ENCODE measurements at regions not wholly inside any gene's neighbourhood (a gene's known extent, or its start where the extent isn't known, plus 50 kb on each side); places are given as distances from the start of the nearest gene placed in this dataset.

- no peaks in the 10 kb centered on the region for H3K4me1 ChIP-seq (ENCODE audit: insufficient read depth, low read length, severe bottlenecking)
- no peak overlapping the region for H2AFZ ChIP-seq (ENCODE audit: low read length)
Observed at GRCh38 chr9:108245901-108246300, 609.9 kb downstream of the ACTL7B start.

DNA sequence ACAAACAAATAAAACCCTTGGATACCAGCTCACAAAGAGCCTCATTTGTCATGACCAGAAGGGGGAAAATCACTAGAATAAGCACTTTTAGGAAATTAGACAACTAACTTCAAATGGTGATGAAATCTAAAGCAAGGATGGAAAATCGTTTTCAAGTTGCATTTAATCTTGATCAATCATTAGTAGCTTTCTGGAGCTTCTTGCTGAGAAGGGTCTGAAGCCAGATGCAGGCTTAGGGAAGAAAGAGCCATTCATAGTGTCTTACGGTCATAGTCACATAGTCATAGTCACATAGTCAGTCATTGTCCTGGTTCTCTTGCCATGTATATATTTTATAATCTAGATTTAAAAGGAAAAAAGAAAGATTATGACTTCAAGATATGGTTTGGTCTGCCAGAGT is 610.5 kb downstream of the ACTL7B start:
- Histone ChIP-seq H3K9me2 (ENCODE audit: low read depth, low read length) (no peaks in the 10 kb centered on the region), H3F3A (ENCODE audit: insufficient read depth, low read length) (no peaks in the 10 kb centered on the region), H3K4me3 (ENCODE audit: low read depth, low read length, poor library complexity, severe bottlenecking) (no peak overlapping the region), H4K20me1 (ENCODE audit: insufficient read depth, low read length) (no peaks in the 10 kb centered on the region), H3K9me3 (ENCODE audit: low read length) (no peaks in the 10 kb centered on the region), H3K4me1 (ENCODE audit: insufficient read depth, low read length, severe bottlenecking) (no peaks in the 10 kb centered on the region), H2AFZ (ENCODE audit: low read length) (no peak overlapping the region), H3K36me3 (ENCODE audit: insufficient read depth, low read length) (no peaks in the 10 kb centered on the region), H3K27ac (ENCODE audit: low read depth, low read length, poor library complexity, severe bottlenecking) (no peak overlapping the region), H3K4me2 (ENCODE audit: low read length) (no peak overlapping the region), H3K27me3 (ENCODE audit: insufficient read depth, low read length) (no peaks in the 10 kb centered on the region), H3K79me2 (ENCODE audit: insufficient read depth, low read length) (no peaks in the 10 kb centered on the region), H3K9ac (ENCODE audit: low read length) (no peak overlapping the region)
- no peak for TF ChIP-seq EZH2 (IDR thresholded peaks at IDR 0.05; ENCODE audit: borderline replicate concordance, low read length)
- TF ChIP-seq, protein P1, sequence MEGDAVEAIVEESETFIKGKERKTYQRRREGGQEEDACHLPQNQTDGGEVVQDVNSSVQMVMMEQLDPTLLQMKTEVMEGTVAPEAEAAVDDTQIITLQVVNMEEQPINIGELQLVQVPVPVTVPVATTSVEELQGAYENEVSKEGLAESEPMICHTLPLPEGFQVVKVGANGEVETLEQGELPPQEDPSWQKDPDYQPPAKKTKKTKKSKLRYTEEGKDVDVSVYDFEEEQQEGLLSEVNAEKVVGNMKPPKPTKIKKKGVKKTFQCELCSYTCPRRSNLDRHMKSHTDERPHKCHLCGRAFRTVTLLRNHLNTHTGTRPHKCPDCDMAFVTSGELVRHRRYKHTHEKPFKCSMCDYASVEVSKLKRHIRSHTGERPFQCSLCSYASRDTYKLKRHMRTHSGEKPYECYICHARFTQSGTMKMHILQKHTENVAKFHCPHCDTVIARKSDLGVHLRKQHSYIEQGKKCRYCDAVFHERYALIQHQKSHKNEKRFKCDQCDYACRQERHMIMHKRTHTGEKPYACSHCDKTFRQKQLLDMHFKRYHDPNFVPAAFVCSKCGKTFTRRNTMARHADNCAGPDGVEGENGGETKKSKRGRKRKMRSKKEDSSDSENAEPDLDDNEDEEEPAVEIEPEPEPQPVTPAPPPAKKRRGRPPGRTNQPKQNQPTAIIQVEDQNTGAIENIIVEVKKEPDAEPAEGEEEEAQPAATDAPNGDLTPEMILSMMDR (IDR thresholded peaks at IDR 0.05; ENCODE audit: low read length), result no peak

More at GRCh38 chr9:108245901-108246300, 609.9 kb downstream of the ACTL7B start:
- H3K9ac ChIP-seq (ENCODE audit: low read length), result no peak overlapping the region
- no peaks in the 10 kb centered on the region for H3K79me2 ChIP-seq (ENCODE audit: insufficient read depth, low read length)
- no peaks in the 10 kb centered on the region for H3F3A ChIP-seq (ENCODE audit: insufficient read depth, low read length)
- H3K9me3 ChIP-seq (ENCODE audit: low read length), result no peaks in the 10 kb centered on the region
- H3K36me3 ChIP-seq (ENCODE audit: insufficient read depth, low read length), result no peaks in the 10 kb centered on the region
- H3K9me2 ChIP-seq (ENCODE audit: low read depth, low read length), result no peaks in the 10 kb centered on the region
- H3K4me2 ChIP-seq (ENCODE audit: low read length), result no peak overlapping the region
- no peak overlapping the region for H3K27ac ChIP-seq (ENCODE audit: low read depth, low read length, poor library complexity, severe bottlenecking)
- H4K20me1 ChIP-seq (ENCODE audit: insufficient read depth, low read length), result no peaks in the 10 kb centered on the region
- TF ChIP-seq, protein P1 (IDR thresholded peaks at IDR 0.05; ENCODE audit: low read length), result no peak
- no peak overlapping the region for H3K4me3 ChIP-seq (ENCODE audit: low read depth, low read length, poor library complexity, severe bottlenecking)
- H3K27me3 ChIP-seq (ENCODE audit: insufficient read depth, low read length), result no peaks in the 10 kb centered on the region

- H4K20me1 ChIP-seq (ENCODE audit: insufficient read depth, low read length), result no peaks in the 10 kb centered on the region
- H3K27ac ChIP-seq (ENCODE audit: low read depth, low read length, poor library complexity, severe bottlenecking), result no peak overlapping the region
- no peaks in the 10 kb centered on the region for H3K36me3 ChIP-seq (ENCODE audit: insufficient read depth, low read length)
- H3K4me2 ChIP-seq (ENCODE audit: low read length), result no peak overlapping the region
- H3F3A ChIP-seq (ENCODE audit: insufficient read depth, low read length), result no peaks in the 10 kb centered on the region
- TF ChIP-seq EZH2 (IDR thresholded peaks at IDR 0.05; ENCODE audit: borderline replicate concordance, low read length), result no peak
- TF ChIP-seq, protein P1 (IDR thresholded peaks at IDR 0.05; ENCODE audit: low read length), result no peak
- H3K4me3 ChIP-seq (ENCODE audit: low read depth, low read length, poor library complexity, severe bottlenecking), result no peak overlapping the region
- H3K27me3 ChIP-seq (ENCODE audit: insufficient read depth, low read length), result no peaks in the 10 kb centered on the region
- no peaks in the 10 kb centered on the region for H3K79me2 ChIP-seq (ENCODE audit: insufficient read depth, low read length)
- no peaks in the 10 kb centered on the region for H3K9me2 ChIP-seq (ENCODE audit: low read depth, low read length)
- no peaks in the 10 kb centered on the region for H3K9me3 ChIP-seq (ENCODE audit: low read length)
- H2AFZ ChIP-seq (ENCODE audit: low read length), result no peak overlapping the region
- H3K9ac ChIP-seq (ENCODE audit: low read length), result no peak overlapping the region
- H3K4me1 ChIP-seq (ENCODE audit: insufficient read depth, low read length, severe bottlenecking), result no peaks in the 10 kb centered on the region
Observed at GRCh38 chr9:108244686-108245085, 611.1 kb downstream of the ACTL7B start.

Measured in OCI-LY1 (cell line).